Gastrocnemius medialis (tissue), 4 donors: ENCODE measurements at regions not wholly inside any gene's neighbourhood (a gene's known extent, or its start where the extent isn't known, plus 50 kb on each side); places are given as distances from the start of the nearest gene placed in this dataset.

Experiments
- CTCF ChIP-seq, 5 experiments: fragments of 450-650 bp in 3 of 5; fragments of 200-600 bp in 2 of 5; sonication (generic) in 2 of 5; IDR thresholded peaks in 4 of 5; conservative IDR thresholded peaks in 1 of 5; 1 replicate in 4 of 5; 2 replicates in 1 of 5; pipeline ENCODE4 v1.5.1; 2016 to 2019; ENCODE audit warnings: antibody characterized with exemption in 5 of 5, mild to moderate bottlenecking in 3 of 5, moderate library complexity in 3 of 5
- POLR2A ChIP-seq, 2 donors: fragments of 450-650 bp; IDR thresholded peaks; one replicate each; pipeline ENCODE4 v1.6.1; 2017; ENCODE audit warnings: antibody characterized with exemption in 2 of 2, mild to moderate bottlenecking in 2 of 2, moderate library complexity in 2 of 2

- TF ChIP-seq POLR2A (IDR thresholded peaks at IDR 0.05) (no peak), CTCF (IDR thresholded peaks at IDR 0.05 in 4 of 5, conservative IDR thresholded peaks at IDR 0.05 in 1 of 5) (no peak)
Measured at GRCh38 chr5:30337084-30337573, 856.4 kb upstream of the CDH6 start.
